C4-2B (cell line): ENCODE measurements at regions not wholly inside any gene's neighbourhood (a gene's known extent, or its start where the extent isn't known, plus 50 kb on each side); places are given as distances from the start of the nearest gene placed in this dataset.

Experiments used
- H3K27ac ChIP-seq: fragments of 450-650 bp; 2 replicates; pipeline ENCODE4 v1.5.1; 2017
- ZFX ChIP-seq: fragments of 450-650 bp; IDR thresholded peaks from 2 replicates; pipeline ENCODE4 v1.6.1; 2017
- TF ChIP-seq, protein P1 (sequence below): fragments of 450-650 bp; conservative IDR thresholded peaks from 2 replicates; pipeline ENCODE4 v1.5.1; 2017; ENCODE audit warnings: mild to moderate bottlenecking

DNA sequence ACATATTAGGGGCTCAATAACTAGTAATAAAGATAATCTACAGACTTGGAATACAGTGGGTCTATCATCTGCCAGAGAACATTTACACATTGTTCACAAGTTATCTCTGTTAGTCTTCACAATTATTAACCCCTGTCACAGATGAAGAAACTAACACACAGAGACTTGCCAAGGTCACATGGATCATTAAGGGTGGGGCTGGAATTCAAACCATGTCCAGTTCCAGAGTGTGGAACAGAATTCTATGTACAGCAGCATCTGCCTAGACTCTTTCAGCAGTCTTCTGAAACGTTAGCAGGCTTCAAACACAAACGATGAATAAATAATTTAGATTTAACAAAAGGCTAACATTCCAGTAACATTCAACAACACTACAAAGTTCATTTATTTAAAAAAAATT, 673.9 kb upstream of the NR2F2 start:
- TF ChIP-seq ZFX: no peak
- TF ChIP-seq, protein P1, sequence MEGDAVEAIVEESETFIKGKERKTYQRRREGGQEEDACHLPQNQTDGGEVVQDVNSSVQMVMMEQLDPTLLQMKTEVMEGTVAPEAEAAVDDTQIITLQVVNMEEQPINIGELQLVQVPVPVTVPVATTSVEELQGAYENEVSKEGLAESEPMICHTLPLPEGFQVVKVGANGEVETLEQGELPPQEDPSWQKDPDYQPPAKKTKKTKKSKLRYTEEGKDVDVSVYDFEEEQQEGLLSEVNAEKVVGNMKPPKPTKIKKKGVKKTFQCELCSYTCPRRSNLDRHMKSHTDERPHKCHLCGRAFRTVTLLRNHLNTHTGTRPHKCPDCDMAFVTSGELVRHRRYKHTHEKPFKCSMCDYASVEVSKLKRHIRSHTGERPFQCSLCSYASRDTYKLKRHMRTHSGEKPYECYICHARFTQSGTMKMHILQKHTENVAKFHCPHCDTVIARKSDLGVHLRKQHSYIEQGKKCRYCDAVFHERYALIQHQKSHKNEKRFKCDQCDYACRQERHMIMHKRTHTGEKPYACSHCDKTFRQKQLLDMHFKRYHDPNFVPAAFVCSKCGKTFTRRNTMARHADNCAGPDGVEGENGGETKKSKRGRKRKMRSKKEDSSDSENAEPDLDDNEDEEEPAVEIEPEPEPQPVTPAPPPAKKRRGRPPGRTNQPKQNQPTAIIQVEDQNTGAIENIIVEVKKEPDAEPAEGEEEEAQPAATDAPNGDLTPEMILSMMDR: no peak
- H3K27ac ChIP-seq: no peak overlapping the region

DNA sequence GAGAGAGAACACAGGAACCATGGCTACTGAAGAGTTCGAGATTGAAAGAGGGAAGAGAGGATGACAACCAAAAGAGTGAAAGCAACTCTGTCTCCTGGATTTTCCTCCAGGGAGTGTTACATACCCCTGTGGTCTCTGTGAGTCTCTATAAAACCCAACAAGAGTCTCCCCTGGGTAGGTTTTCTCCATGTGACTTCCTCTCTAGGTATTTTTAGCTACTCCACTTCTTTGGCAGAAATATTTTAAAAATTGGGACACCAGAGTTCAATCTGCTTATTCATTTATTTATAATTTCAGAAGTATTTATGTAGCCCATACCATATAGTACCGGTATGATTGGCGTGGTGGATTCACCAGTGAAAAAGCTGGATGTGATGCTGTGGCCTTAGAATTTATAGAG, 671.7 kb upstream of the NR2F2 start:
- TF ChIP-seq, protein P1: no peak
- TF ChIP-seq ZFX: no peak
- H3K27ac ChIP-seq: no peak overlapping the region

DNA sequence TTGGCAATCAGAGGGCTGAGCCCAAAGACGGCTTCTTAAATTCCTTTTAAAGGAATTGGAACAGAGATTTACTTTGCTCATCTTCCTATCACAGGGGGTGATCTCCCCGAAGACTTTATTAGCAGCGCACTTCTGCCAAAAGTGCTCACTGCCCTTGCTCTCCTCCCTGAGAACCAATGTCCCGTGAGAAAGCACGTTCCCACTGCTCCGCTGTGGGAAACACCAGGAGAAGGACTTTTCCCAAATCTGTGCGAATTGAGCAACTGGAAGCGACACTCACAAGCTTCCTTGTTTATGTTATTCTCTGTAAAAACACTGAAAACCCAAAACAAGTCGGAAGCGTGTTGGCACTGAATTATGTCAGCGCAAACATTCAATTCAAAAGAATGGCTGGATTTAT, 670.8 kb upstream of the NR2F2 start:
- TF ChIP-seq ZFX: no peak
- TF ChIP-seq, protein P1: no peak
- no peak overlapping the region for H3K27ac ChIP-seq

DNA sequence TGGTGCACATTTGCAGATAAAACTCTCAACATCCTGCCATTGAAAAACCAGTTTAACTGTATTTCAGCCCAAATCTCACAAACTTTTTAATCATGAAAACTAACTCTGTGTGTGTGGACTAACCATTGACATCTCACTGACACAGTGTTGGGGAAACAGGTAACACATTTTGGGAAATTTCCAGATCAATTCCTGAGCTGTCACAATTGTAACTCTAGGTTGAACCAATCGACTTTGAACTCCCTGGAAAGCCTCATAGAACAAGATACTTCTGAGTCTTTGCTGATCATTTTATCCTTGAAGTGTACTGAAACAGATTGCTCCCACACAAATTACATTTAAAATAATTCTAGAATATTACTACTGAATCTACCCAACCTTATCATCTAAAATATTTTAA, 667.9 kb upstream of the NR2F2 start:
- H3K27ac ChIP-seq: no peak overlapping the region
- TF ChIP-seq, protein P1: no peak
- no peak for TF ChIP-seq ZFX

DNA sequence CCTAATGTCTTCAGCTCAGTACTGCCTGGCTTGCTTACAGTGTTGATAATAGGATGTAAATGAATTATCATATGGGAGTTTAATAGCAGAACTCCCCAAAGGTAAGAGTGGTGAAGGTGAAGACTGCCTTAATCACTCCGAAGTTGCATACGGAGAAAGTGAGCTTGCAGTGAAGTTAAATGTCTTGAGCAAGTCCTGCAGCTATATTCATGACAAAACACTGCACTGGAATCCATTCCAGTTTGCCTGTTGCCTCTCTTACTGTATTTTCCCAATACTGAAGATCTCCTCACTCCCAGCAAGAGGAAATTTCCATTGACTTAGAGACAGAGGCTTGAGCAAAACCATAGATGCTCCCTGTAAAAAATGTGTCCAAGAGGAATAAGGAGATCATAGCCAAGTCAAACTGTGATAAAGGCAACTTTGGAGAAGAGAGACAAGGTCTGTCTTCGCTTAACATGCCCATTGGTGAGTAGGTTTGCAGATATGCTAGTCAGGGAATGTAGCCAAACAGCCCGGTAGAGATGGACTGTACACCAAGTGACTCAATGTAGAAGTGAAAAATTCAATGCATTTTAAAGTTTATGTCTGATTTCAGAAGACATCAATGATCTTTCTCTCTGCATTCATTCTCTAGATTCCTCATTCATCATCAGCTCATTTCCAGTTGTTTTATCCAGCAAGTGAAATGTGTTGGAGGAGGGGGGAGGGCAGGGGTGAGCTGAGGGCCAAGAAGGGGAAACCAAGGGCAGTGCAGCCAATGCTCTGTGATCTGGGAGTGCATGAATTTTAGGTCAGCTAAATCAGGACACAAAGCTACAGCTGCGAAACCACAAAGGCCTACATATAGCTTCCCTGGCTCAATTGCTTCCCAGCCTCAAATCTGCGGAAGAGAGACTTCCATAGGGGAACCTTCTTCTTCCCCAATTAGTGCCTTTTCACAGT, 667.1 kb upstream of the NR2F2 start:
- no peak overlapping the region for H3K27ac ChIP-seq
- no peak for TF ChIP-seq ZFX
- TF ChIP-seq, protein P1: no peak

DNA sequence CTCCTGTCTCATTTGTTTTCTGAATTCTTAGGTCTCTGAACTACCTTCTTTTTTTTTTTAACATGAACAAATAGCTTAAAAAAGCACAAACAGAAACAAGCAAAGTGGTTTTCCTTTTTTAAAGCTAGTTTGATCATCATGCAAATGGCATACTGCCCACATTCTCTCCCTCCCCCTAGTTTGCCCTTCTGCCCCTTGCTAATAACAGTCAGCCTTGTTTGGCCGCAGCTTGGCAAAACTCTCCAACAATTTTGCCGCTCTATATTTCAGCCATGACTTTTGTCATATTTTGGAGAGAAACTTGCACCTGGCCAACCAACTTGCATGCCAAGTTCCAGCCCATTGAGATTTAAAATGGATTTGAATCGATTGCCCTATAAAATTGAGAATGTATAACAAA, 666.0 kb upstream of the NR2F2 start:
- TF ChIP-seq, protein P1: no peak
- no peak for TF ChIP-seq ZFX
- no peak overlapping the region for H3K27ac ChIP-seq

DNA sequence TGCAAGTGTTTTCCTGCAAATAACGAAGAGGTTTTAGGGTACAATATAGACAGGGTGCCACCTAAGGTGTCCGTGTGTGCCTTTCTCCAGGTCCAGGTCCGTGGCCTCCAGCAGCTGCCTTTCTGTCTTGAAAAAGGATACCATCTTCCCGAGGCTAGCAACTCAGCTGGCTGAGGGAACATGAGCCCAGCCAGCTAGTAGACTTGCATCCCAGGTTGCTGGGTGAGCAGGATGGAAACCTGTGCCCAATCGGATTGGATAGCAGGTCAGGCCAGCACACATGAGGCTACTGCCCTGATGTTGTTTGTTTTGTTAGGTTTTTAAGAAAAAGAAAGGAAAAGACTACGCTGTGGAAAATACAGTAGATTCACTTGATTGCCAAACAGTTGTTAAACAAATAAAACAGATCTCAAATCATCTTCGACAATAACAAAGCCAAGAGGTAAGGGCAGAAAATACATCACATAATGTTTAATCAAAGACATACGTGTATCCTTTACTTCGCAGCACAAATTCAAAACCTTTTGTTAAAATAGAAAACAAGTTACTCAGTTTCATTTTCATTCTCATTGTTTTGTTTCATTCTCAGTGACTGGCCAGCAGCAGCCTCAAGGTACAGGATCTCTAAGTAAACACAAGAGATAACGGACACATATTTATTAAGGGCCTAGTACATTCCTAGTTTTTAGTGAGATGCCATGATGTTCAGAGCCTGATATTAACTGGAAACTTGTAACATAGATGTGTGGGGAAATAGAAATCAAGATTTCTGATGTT, 661.2 kb upstream of the NR2F2 start:
- no peak for TF ChIP-seq ZFX
- no peak overlapping the region for H3K27ac ChIP-seq
